ENCODE measurements at regions not wholly inside any gene's neighbourhood (a gene's known extent, or its start where the extent isn't known, plus 50 kb on each side); places are given as distances from the start of the nearest gene placed in this dataset.

DNA sequence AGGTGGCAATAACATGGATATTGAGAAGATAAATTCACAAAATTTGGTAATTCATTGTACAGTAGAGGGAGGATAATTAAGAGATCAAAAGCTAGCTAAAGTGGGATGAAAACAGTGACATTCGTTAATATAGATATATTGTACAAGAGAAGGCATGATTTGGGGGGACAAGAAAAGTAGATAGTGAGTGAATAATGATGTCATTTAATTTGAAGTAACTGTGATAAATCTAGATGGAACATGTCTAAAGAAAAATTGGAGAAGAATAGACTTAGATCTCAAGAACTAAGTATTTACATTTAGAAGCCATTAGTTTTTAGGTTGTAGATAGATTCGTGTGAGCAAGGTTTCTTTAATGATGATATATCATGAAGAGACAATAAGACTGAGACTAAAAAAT is 594.0 kb upstream of the RGS18 start:
- no peaks in the 10 kb centered on the region for H3K27me3 Mint-ChIP-seq (ENCODE audit: low read depth)
- H3K9me3 Mint-ChIP-seq: no peaks in the 10 kb centered on the region
- H3K4me3 Mint-ChIP-seq: no peak overlapping the region
- no peaks in the 10 kb centered on the region for H3K4me1 Mint-ChIP-seq
- TF ChIP-seq GABPB1 (CRISPR knock-in tag; IDR thresholded peaks at IDR 0.05): no peak
- TF ChIP-seq MAX (CRISPR knock-in tag; IDR thresholded peaks at IDR 0.05): no peak
- TF ChIP-seq, protein P1, sequence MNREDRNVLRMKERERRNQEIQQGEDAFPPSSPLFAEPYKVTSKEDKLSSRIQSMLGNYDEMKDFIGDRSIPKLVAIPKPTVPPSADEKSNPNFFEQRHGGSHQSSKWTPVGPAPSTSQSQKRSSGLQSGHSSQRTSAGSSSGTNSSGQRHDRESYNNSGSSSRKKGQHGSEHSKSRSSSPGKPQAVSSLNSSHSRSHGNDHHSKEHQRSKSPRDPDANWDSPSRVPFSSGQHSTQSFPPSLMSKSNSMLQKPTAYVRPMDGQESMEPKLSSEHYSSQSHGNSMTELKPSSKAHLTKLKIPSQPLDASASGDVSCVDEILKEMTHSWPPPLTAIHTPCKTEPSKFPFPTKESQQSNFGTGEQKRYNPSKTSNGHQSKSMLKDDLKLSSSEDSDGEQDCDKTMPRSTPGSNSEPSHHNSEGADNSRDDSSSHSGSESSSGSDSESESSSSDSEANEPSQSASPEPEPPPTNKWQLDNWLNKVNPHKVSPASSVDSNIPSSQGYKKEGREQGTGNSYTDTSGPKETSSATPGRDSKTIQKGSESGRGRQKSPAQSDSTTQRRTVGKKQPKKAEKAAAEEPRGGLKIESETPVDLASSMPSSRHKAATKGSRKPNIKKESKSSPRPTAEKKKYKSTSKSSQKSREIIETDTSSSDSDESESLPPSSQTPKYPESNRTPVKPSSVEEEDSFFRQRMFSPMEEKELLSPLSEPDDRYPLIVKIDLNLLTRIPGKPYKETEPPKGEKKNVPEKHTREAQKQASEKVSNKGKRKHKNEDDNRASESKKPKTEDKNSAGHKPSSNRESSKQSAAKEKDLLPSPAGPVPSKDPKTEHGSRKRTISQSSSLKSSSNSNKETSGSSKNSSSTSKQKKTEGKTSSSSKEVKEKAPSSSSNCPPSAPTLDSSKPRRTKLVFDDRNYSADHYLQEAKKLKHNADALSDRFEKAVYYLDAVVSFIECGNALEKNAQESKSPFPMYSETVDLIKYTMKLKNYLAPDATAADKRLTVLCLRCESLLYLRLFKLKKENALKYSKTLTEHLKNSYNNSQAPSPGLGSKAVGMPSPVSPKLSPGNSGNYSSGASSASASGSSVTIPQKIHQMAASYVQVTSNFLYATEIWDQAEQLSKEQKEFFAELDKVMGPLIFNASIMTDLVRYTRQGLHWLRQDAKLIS (CRISPR knock-in tag; IDR thresholded peaks at IDR 0.05; ENCODE audit: borderline replicate concordance): no peak
- TF ChIP-seq CBFB (CRISPR knock-in tag; IDR thresholded peaks at IDR 0.05; ENCODE audit: low read depth): no peak
- ChIA-PET CTCF (no interaction called here), POLR2A (no interaction called here)
- ATAC-seq (no peak), DNase-seq (ENCODE audit: low spot score) (no peak)
- no peaks in the 10 kb centered on the region for H3K36me3 Mint-ChIP-seq
- H3K27ac Mint-ChIP-seq: no peak overlapping the region

DNA sequence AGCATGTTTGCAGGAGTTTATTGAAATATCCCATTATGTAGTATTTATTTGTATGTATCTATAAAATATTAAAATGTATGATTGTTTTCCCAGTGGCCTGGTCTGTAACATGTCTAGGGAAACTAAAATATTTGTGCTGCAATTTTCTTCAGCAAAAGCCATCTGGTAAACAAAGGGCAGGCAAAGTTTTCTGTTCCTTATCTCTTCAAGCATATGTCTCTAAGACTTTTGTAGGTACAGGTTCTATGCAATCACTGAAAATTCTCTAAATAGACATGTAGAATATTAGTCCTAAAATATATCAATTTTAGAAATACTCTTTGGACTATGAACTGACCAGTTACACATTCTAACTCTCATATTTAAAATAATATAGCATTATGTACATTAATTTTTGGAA is 585.8 kb upstream of the RGS18 start:
- Mint-ChIP-seq H3K27me3 (ENCODE audit: low read depth) (no peaks in the 10 kb centered on the region), H3K9me3 (peaks cover 5% of the 10 kb centered on the region; the same call in 1 of the 2 replicates), H3K36me3 (no peaks in the 10 kb centered on the region), H3K4me3 (no peak overlapping the region), H3K27ac (no peak overlapping the region), H3K4me1 (no peaks in the 10 kb centered on the region)
- POLR2A ChIA-PET: no interaction called here
- ATAC-seq (no peak), DNase-seq (ENCODE audit: low spot score) (no peak)
- CTCF ChIA-PET: no interaction called here
- no peak for TF ChIP-seq EMX1 (CRISPR knock-in tag; IDR thresholded peaks at IDR 0.05)
- TF ChIP-seq NR3C1 (CRISPR knock-in tag; conservative IDR thresholded peaks at IDR 0.05; ENCODE audit: low read depth): no peak
- no peak for TF ChIP-seq ZNF396 (CRISPR knock-in tag; IDR thresholded peaks at IDR 0.05; ENCODE audit: borderline replicate concordance)
- TF ChIP-seq ZNF532 (CRISPR knock-in tag; IDR thresholded peaks at IDR 0.05; ENCODE audit: borderline replicate concordance): no peak
- TF ChIP-seq, protein P2, sequence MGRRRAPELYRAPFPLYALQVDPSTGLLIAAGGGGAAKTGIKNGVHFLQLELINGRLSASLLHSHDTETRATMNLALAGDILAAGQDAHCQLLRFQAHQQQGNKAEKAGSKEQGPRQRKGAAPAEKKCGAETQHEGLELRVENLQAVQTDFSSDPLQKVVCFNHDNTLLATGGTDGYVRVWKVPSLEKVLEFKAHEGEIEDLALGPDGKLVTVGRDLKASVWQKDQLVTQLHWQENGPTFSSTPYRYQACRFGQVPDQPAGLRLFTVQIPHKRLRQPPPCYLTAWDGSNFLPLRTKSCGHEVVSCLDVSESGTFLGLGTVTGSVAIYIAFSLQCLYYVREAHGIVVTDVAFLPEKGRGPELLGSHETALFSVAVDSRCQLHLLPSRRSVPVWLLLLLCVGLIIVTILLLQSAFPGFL (CRISPR knock-in tag; IDR thresholded peaks at IDR 0.05; ENCODE audit: borderline replicate concordance): no peak
- no peak for TF ChIP-seq ZNF425 (CRISPR knock-in tag; conservative IDR thresholded peaks at IDR 0.05)
- TF ChIP-seq ATF1 (CRISPR knock-in tag; IDR thresholded peaks at IDR 0.05): no peak
- TF ChIP-seq CBFB (CRISPR knock-in tag; IDR thresholded peaks at IDR 0.05; ENCODE audit: low read depth): no peak
- TF ChIP-seq, protein P3, sequence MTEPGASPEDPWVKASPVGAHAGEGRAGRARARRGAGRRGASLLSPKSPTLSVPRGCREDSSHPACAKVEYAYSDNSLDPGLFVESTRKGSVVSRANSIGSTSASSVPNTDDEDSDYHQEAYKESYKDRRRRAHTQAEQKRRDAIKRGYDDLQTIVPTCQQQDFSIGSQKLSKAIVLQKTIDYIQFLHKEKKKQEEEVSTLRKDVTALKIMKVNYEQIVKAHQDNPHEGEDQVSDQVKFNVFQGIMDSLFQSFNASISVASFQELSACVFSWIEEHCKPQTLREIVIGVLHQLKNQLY (CRISPR knock-in tag; IDR thresholded peaks at IDR 0.05): no peak
- TF ChIP-seq ZBTB21 (CRISPR knock-in tag; IDR thresholded peaks at IDR 0.05; ENCODE audit: borderline replicate concordance): no peak
- TF ChIP-seq RORB (CRISPR knock-in tag; IDR thresholded peaks at IDR 0.05): no peak
- TF ChIP-seq E2F1 (CRISPR knock-in tag; IDR thresholded peaks at IDR 0.05): no peak
- TF ChIP-seq HMGA2 (CRISPR knock-in tag; IDR thresholded peaks at IDR 0.05): no peak
- TF ChIP-seq RELA (CRISPR knock-in tag; IDR thresholded peaks at IDR 0.05; ENCODE audit: borderline replicate concordance): no peak
- TF ChIP-seq, protein P1 (CRISPR knock-in tag; IDR thresholded peaks at IDR 0.05; ENCODE audit: borderline replicate concordance): no peak
